Endothelial cell of umbilical vein (primary cell): ENCODE measurements at regions not wholly inside any gene's neighbourhood (a gene's known extent, or its start where the extent isn't known, plus 50 kb on each side); places are given as distances from the start of the nearest gene placed in this dataset.

Experiments
- CTCF ChIP-seq, 2 donors: IDR thresholded peaks; 1 replicate in 1 of 2; 2 replicates in 1 of 2; pipeline ENCODE4 v1.5.1; 2011; ENCODE audit warnings: low read length in 2 of 2, mild to moderate bottlenecking in 2 of 2, moderate library complexity in 2 of 2, control low read depth in 1 of 2, inconsistent platforms in 1 of 2, low read depth in 1 of 2; ENCODE audit not compliant: insufficient read depth in 1 of 2; ENCODE audit errors: extremely low read depth in 1 of 2
- EZH2 ChIP-seq: IDR thresholded peaks from 2 replicates; pipeline ENCODE4 v1.6.1; 2012; ENCODE audit warnings: borderline replicate concordance, low read depth, mild to moderate bottlenecking, moderate library complexity, low read length, inconsistent platforms; ENCODE audit not compliant: severe bottlenecking

DNA sequence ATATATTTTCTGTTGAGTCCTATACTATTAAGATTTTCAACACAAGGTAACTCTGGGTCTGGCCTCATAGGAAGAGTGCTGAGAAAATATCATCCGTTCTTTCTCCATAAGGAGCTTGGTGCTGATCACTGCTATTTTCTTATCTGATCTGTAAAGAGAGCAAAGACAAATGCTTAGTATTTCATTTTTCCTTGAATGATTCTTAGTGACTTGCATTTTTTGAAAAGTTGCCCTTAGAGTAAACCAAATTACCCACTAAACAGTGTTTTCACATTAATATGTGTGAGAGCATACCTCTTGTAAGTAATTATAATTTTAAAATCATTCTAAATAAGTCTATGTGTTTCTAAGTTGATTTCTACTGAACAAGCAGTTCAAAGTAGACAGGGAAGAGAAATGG, 121.3 kb upstream of the CTSV start:
- TF ChIP-seq CTCF (IDR thresholded peaks at IDR 0.05; ENCODE audit: extremely low read depth in 1 of 2, insufficient read depth in 1 of 2, low read depth in 1 of 2, low read length in 2 of 2) = no peak
- no peak for TF ChIP-seq EZH2
